HCT116 (cell line): ENCODE measurements at regions not wholly inside any gene's neighbourhood (a gene's known extent, or its start where the extent isn't known, plus 50 kb on each side); places are given as distances from the start of the nearest gene placed in this dataset.

ENCODE experiments used
- ATAC-seq: fragments of 200-7000 bp; cut with Tn5 transposase; 2 replicates; pipeline ENCODE4 v1.9.1; 2020; ENCODE audit warnings: mild to moderate bottlenecking, moderate library complexity
- BruUV-seq: library from RNA; stranded (reverse); fragments of 400-500 nt; replicated peaks from 2 replicates; lab custom pipeline; 2021; lab: Mats Ljungman, UMichigan
- CTCF ChIA-PET: fragments of 300-600 bp; sonication (Branson Sonifier 250); formaldehyde crosslinking; loops from one replicate; lab custom pipeline; 2021; ENCODE audit warnings: antibody characterized with exemption; lab: Charles Lee
- POLR2A ChIA-PET: fragments of 300-600, 350-600 bp; sonication (Branson Sonifier 250); formaldehyde crosslinking; loops from one replicate; lab custom pipeline; 2021; ENCODE audit warnings: antibody characterized with exemption; lab: Charles Lee
- RAD21 ChIA-PET, 2 experiments: fragments of 300-600 bp; sonication (Branson Sonifier 250); formaldehyde crosslinking; loops; one replicate each; lab custom pipeline; 2023; ENCODE audit warnings: low total read pairs in 2 of 2; ENCODE audit not compliant: uncharacterized antibody in 2 of 2, unreplicated experiment in 2 of 2, low non-redundant PET in 1 of 2; lab: Charles Lee
- DNase-seq: peaks from one replicate; pipeline ENCODE4 v3.0.0-alpha.2; 2010; ENCODE audit warnings: low read depth, low spot score
- H2AFZ ChIP-seq: fragments of 200-600 bp; shearing (Covaris generic), sonication (generic); 2 replicates; pipeline ENCODE4 v1.6.1; 2017; ENCODE audit warnings: low read depth, mixed run types, mixed read lengths, antibody characterized with exemption, low read length; ENCODE audit not compliant: poor library complexity, severe bottlenecking
- H3K27ac ChIP-seq: 2 replicates; pipeline ENCODE4 v1.5.1; 2012; ENCODE audit warnings: low read depth, low read length
- H3K27me3 ChIP-seq: fragments of 200-600 bp; sonication (generic); 2 replicates; pipeline ENCODE4 v1.6.1; 2016; ENCODE audit warnings: mixed run types, low read length, mixed read lengths; ENCODE audit not compliant: insufficient read depth
- H3K36me3 ChIP-seq, 2 experiments: fragments of 200-500 bp in 1 of 2; fragments of 200-600 bp in 1 of 2; sonication (Bioruptor generic) in 1 of 2; sonication (generic) in 1 of 2; 2 replicates each; pipeline versions ENCODE4 v1.5.1 to v1.6.1; 2014 to 2016; ENCODE audit warnings: low read length in 2 of 2, inconsistent platforms in 1 of 2, mixed read lengths in 1 of 2, mixed run types in 1 of 2; ENCODE audit not compliant: insufficient read depth in 2 of 2, control insufficient read depth in 1 of 2
- H3K4me1 ChIP-seq, 2 experiments: fragments of 200-600 bp in 1 of 2; sonication (generic) in 1 of 2; 2 replicates each; pipeline versions ENCODE4 v1.5.1 to v1.6.1; 2012 to 2017; ENCODE audit warnings: low read length in 2 of 2, inconsistent platforms in 1 of 2, mild to moderate bottlenecking in 1 of 2, mixed read lengths in 1 of 2, mixed run types in 1 of 2, moderate library complexity in 1 of 2; ENCODE audit not compliant: insufficient read depth in 2 of 2, control insufficient read depth in 1 of 2
- H3K4me2 ChIP-seq: fragments of 200-600 bp; sonication (generic); 2 replicates; pipeline ENCODE4 v1.6.1; 2017; ENCODE audit warnings: mixed run types, low read length, mixed read lengths
- H3K4me3 ChIP-seq, 2 experiments: fragments of 200-600 bp in 1 of 2; sonication (generic) in 1 of 2; replicated peaks in 1 of 2; 2 replicates each; pipeline ENCODE4 v1.5.1; 2011 to 2016; ENCODE audit warnings: low read length in 2 of 2, control low read depth in 1 of 2, low read depth in 1 of 2, mild to moderate bottlenecking in 1 of 2, mixed read lengths in 1 of 2, mixed run types in 1 of 2
- H3K79me2 ChIP-seq: fragments of 200-600 bp; sonication (generic); 2 replicates; pipeline ENCODE4 v1.6.1; 2017; ENCODE audit warnings: mild to moderate bottlenecking, mixed run types, low read length, moderate library complexity, mixed read lengths; ENCODE audit not compliant: insufficient read depth
- H3K9ac ChIP-seq: fragments of 200-600 bp; sonication (generic); 2 replicates; pipeline ENCODE4 v1.6.1; 2016; ENCODE audit warnings: low read length, mixed read lengths
- H3K9me2 ChIP-seq: fragments of 200-600 bp; sonication (generic), shearing (Covaris generic); 2 replicates; pipeline ENCODE4 v1.6.1; 2017; ENCODE audit warnings: mixed run types, mild to moderate bottlenecking, moderate library complexity; ENCODE audit not compliant: insufficient read depth
- H3K9me3 ChIP-seq, 2 experiments: fragments of 200-500 bp in 1 of 2; fragments of 200-600 bp in 1 of 2; sonication (Bioruptor generic) in 1 of 2; sonication (generic) in 1 of 2; 2 replicates each; pipeline ENCODE4 v1.6.1; 2014 to 2017; ENCODE audit warnings: low read length in 2 of 2, mixed read lengths in 2 of 2, inconsistent platforms in 1 of 2, low read depth in 1 of 2, mild to moderate bottlenecking in 1 of 2, mixed run types in 1 of 2, moderate library complexity in 1 of 2; ENCODE audit not compliant: control insufficient read depth in 1 of 2, insufficient read depth in 1 of 2
- H4K20me1 ChIP-seq: fragments of 200-600 bp; sonication (generic), shearing (Covaris generic); 2 replicates; pipeline ENCODE4 v1.6.1; 2017; ENCODE audit warnings: mixed run types, mild to moderate bottlenecking, moderate library complexity; ENCODE audit not compliant: insufficient read depth
- ATF3 ChIP-seq: IDR thresholded peaks from 2 replicates; pipeline ENCODE4 v1.6.1; 2012
- CBX3 ChIP-seq: IDR thresholded peaks from 2 replicates; pipeline ENCODE4 v1.6.1; 2012; ENCODE audit warnings: low read depth
- CEBPB ChIP-seq: IDR thresholded peaks from 2 replicates; pipeline ENCODE4 v1.6.1; 2012; ENCODE audit warnings: low read depth
- EZH2 ChIP-seq: fragments of 200-600 bp; sonication (generic); IDR thresholded peaks from 2 replicates; pipeline ENCODE4 v1.6.1; 2017; ENCODE audit warnings: antibody characterized with exemption, mixed run types
- EZH2phosphoT487 ChIP-seq: fragments of 200-600 bp; IDR thresholded peaks from 2 replicates; pipeline ENCODE4 v1.6.1; 2018; ENCODE audit warnings: antibody characterized with exemption, borderline replicate concordance
- FOSL1 ChIP-seq: IDR thresholded peaks from 2 replicates; pipeline ENCODE4 v1.6.1; 2012; ENCODE audit warnings: low read depth
- POLR2A ChIP-seq: IDR thresholded peaks from 2 replicates; pipeline ENCODE4 v1.7.0; 2011; ENCODE audit warnings: borderline replicate concordance; ENCODE audit not compliant: insufficient read depth, insufficient read length; ENCODE audit errors: extremely low read depth
- POLR2AphosphoS5 ChIP-seq: IDR thresholded peaks from 2 replicates; pipeline ENCODE4 v1.6.1; 2011; ENCODE audit warnings: mild to moderate bottlenecking, low read depth, low read length, moderate library complexity
- REST ChIP-seq: IDR thresholded peaks from 2 replicates; pipeline ENCODE4 v1.6.1; 2012; ENCODE audit warnings: low read depth
- SP1 ChIP-seq: IDR thresholded peaks from 2 replicates; pipeline ENCODE4 v1.6.1; 2012; ENCODE audit warnings: low read depth
- TCF7L2 ChIP-seq: IDR thresholded peaks from 2 replicates; pipeline ENCODE4 v1.7.0; 2011; ENCODE audit warnings: borderline replicate concordance, inconsistent platforms; ENCODE audit not compliant: insufficient read depth, insufficient read length; ENCODE audit errors: extremely low read depth
- YY1 ChIP-seq: IDR thresholded peaks from 2 replicates; pipeline ENCODE4 v1.6.1; 2011; ENCODE audit warnings: low read length, low read depth, moderate library complexity, mild to moderate bottlenecking; ENCODE audit not compliant: insufficient replicate concordance; ENCODE audit errors: extremely low read depth
- ZFX ChIP-seq: fragments of 450-650 bp; IDR thresholded peaks from 2 replicates; pipeline ENCODE4 v1.6.1; 2017
- intact Hi-C: fragments of 100-400 bp; cut with micrococcal nuclease; formaldehyde crosslinking; loops from 2 replicates; pipeline ENCODE4 v1.10.0; 2022
- TF ChIP-seq, protein P1 (sequence below): IDR thresholded peaks from 2 replicates; pipeline ENCODE4 v1.6.1; 2011; ENCODE audit warnings: mild to moderate bottlenecking, low read length, moderate library complexity; ENCODE audit not compliant: insufficient replicate concordance; ENCODE audit errors: extremely low read depth

GRCh38 chr6:141265756-141266623 lies 866.7 kb upstream of the GJE1 start (continued):
- TF ChIP-seq REST (no peak), ZFX (no peak), FOSL1 (no peak), YY1 (no peak), POLR2AphosphoS5 (no peak), EZH2phosphoT487 (no peak)
- TF ChIP-seq, all 23 proteins: peak for 0

DNA sequence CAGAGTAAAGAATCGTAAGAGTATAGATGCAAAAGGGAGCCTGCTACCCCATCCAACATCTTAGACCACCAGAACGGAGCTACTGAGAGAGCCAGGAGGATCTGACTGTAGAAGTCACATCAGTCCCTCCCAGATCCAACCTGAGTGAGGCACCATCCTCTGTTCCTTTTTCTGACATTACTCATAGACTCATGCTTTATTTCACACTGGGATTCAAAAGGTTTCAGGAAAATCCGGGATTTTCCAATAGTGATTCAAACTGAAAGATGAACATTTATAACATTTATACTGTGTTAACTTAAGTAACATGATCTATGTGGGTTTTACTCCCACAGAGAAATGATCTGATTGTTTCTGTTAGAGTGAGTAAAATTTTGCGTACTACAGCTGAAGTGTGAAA lies 868.6 kb upstream of the GJE1 start:
- Histone ChIP-seq H3K79me2 (no peaks in the 10 kb centered on the region), H3K9me2 (no peaks in the 10 kb centered on the region), H3K9me3 (no peaks in the 10 kb centered on the region), H3K36me3 (no peaks in the 10 kb centered on the region), H2AFZ (no peak overlapping the region), H3K9ac (no peak overlapping the region), H4K20me1 (no peaks in the 10 kb centered on the region), H3K27ac (no peak overlapping the region), H3K4me2 (no peak overlapping the region), H3K4me1 (no peaks in the 10 kb centered on the region), H3K27me3 (no peaks in the 10 kb centered on the region), H3K4me3 (no peak overlapping the region)
- no TSS peak for BruUV-seq
- ChIA-PET POLR2A (no interaction called here), RAD21 (no interaction called here), CTCF (no interaction called here)
- DNase-seq: no peak
- ATAC-seq: no peak
- intact Hi-C loops: no loop called here
- no peak for TF ChIP-seq CEBPB
- TF ChIP-seq FOSL1: no peak
- no peak for TF ChIP-seq POLR2A
- TF ChIP-seq POLR2AphosphoS5: no peak
- no peak for TF ChIP-seq EZH2
- TF ChIP-seq, protein P1, sequence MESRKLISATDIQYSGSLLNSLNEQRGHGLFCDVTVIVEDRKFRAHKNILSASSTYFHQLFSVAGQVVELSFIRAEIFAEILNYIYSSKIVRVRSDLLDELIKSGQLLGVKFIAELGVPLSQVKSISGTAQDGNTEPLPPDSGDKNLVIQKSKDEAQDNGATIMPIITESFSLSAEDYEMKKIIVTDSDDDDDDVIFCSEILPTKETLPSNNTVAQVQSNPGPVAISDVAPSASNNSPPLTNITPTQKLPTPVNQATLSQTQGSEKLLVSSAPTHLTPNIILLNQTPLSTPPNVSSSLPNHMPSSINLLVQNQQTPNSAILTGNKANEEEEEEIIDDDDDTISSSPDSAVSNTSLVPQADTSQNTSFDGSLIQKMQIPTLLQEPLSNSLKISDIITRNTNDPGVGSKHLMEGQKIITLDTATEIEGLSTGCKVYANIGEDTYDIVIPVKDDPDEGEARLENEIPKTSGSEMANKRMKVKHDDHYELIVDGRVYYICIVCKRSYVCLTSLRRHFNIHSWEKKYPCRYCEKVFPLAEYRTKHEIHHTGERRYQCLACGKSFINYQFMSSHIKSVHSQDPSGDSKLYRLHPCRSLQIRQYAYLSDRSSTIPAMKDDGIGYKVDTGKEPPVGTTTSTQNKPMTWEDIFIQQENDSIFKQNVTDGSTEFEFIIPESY: no peak
- no peak for TF ChIP-seq TCF7L2
- TF ChIP-seq ATF3: no peak
- TF ChIP-seq REST: no peak
- no peak for TF ChIP-seq SP1
- no peak for TF ChIP-seq CBX3
